ENCODE measurements at regions not wholly inside any gene's neighbourhood (a gene's known extent, or its start where the extent isn't known, plus 50 kb on each side); places are given as distances from the start of the nearest gene placed in this dataset.

DNA sequence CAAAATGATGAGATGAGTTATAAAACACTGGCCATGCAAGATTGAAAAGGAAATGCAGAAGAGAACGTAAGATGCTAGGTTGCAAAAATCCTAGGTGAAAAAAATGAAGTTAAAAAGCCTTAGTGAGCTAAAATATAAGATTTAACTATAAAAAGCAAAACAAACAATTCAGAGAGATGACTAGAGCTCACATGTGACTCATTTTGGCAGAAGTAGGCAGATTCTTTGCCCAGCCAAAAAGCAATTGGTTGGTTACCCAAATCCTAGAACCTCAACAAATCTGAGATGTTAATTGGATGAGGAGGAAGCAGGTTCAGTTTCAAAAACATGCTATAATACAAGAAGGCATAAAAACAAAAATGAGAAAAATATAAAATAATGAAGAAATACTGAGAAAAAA is 249.1 kb downstream of the OGFRL1 start:
- SMC1A ChIA-PET (ENCODE audit: uncharacterized antibody, unreplicated experiment) = interaction anchor here (0.7 to 2.7 kb wide), 4 partner anchors 10 to 546 kb away, joined by 3 to 11 read pairs (median 4); no protein-coding TSS in a partner anchor
- Histone ChIP-seq H3K27ac (ENCODE audit: control insufficient read depth, insufficient read depth) (no peak overlapping the region), H3K79me2 (ENCODE audit: control insufficient read depth, insufficient read depth, low read length) (no peaks in the 10 kb centered on the region), H2AFZ (ENCODE audit: control insufficient read depth, low read depth, low read length) (no peak overlapping the region), H3K4me1 (ENCODE audit: control insufficient read depth, insufficient read depth, low read length) (no peaks in the 10 kb centered on the region), H3K9ac (ENCODE audit: control insufficient read depth, insufficient read depth, low read length) (no peak overlapping the region), H3K4me2 (ENCODE audit: control insufficient read depth, insufficient read depth) (no peak overlapping the region), H3K27me3 (replicated peaks in 1 of 2; ENCODE audit: control insufficient read depth in 2 of 2, insufficient read depth in 2 of 2, low read length in 1 of 2) (no peaks in the 10 kb centered on the region), H3K4me3 (no peak overlapping the region), H3K9me3 (replicated peaks; ENCODE audit: control insufficient read depth, insufficient read depth, low read length) (no peaks in the 10 kb centered on the region), H4K20me1 (ENCODE audit: control insufficient read depth, insufficient read depth) (no peaks in the 10 kb centered on the region), H3K36me3 (ENCODE audit: control insufficient read depth in 2 of 2, insufficient read depth in 2 of 2, low read length in 1 of 2) (no peaks in the 10 kb centered on the region)
- ATAC-seq (no peak), DNase-seq (ENCODE audit: low read depth, low spot score) (no peak), FAIRE-seq (no peak)
- CTCF ChIA-PET = interaction anchor here (0.9 to 1.4 kb wide), 2 partner anchors 10 to 1789 kb away, joined by 3 to 5 read pairs; no protein-coding TSS in a partner anchor
- 5% methylated on average over 1 of the region's 1 CpG for WGBS (ENCODE audit: insufficient coverage, insufficient replicate concordance, low lambda C conversion rate, missing lambda C conversion rate)
- POLR2A ChIA-PET = no interaction called here
- BruUV-seq (replicated peaks) = no TSS peak
- in situ Hi-C loops (cut with MboI) (no loop called here), intact Hi-C loops (cut with micrococcal nuclease; ENCODE audit: unreplicated experiment) (no loop called here)
- RAD21 ChIA-PET (ENCODE audit: unreplicated experiment) = no interaction called here
- no peak for TF ChIP-seq POU2F2 (IDR thresholded peaks at IDR 0.05; ENCODE audit: borderline replicate concordance, low read depth, low read length)
- no peak for TF ChIP-seq RAD21 (IDR thresholded peaks at IDR 0.05; ENCODE audit: insufficient read depth, low read depth, low read length)
- TF ChIP-seq ETV6 (conservative IDR thresholded peaks at IDR 0.05 in 1 of 2, IDR thresholded peaks at IDR 0.05 in 1 of 2; ENCODE audit: borderline replicate concordance in 1 of 2, low read depth in 1 of 2) = no peak
- TF ChIP-seq MYC (IDR thresholded peaks at IDR 0.05; ENCODE audit: insufficient read depth, insufficient read length, insufficient replicate concordance, low read length, severe bottlenecking) = no peak
- TF ChIP-seq, protein P1, sequence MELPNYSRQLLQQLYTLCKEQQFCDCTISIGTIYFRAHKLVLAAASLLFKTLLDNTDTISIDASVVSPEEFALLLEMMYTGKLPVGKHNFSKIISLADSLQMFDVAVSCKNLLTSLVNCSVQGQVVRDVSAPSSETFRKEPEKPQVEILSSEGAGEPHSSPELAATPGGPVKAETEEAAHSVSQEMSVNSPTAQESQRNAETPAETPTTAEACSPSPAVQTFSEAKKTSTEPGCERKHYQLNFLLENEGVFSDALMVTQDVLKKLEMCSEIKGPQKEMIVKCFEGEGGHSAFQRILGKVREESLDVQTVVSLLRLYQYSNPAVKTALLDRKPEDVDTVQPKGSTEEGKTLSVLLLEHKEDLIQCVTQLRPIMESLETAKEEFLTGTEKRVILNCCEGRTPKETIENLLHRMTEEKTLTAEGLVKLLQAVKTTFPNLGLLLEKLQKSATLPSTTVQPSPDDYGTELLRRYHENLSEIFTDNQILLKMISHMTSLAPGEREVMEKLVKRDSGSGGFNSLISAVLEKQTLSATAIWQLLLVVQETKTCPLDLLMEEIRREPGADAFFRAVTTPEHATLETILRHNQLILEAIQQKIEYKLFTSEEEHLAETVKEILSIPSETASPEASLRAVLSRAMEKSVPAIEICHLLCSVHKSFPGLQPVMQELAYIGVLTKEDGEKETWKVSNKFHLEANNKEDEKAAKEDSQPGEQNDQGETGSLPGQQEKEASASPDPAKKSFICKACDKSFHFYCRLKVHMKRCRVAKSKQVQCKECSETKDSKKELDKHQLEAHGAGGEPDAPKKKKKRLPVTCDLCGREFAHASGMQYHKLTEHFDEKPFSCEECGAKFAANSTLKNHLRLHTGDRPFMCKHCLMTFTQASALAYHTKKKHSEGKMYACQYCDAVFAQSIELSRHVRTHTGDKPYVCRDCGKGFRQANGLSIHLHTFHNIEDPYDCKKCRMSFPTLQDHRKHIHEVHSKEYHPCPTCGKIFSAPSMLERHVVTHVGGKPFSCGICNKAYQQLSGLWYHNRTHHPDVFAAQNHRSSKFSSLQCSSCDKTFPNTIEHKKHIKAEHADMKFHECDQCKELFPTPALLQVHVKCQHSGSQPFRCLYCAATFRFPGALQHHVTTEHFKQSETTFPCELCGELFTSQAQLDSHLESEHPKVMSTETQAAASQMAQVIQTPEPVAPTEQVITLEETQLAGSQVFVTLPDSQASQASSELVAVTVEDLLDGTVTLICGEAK (IDR thresholded peaks at IDR 0.05; ENCODE audit: borderline replicate concordance) = no peak
- no peak for TF ChIP-seq ASH2L (IDR thresholded peaks at IDR 0.05; ENCODE audit: borderline replicate concordance, low read depth)
- TF ChIP-seq, protein P2, sequence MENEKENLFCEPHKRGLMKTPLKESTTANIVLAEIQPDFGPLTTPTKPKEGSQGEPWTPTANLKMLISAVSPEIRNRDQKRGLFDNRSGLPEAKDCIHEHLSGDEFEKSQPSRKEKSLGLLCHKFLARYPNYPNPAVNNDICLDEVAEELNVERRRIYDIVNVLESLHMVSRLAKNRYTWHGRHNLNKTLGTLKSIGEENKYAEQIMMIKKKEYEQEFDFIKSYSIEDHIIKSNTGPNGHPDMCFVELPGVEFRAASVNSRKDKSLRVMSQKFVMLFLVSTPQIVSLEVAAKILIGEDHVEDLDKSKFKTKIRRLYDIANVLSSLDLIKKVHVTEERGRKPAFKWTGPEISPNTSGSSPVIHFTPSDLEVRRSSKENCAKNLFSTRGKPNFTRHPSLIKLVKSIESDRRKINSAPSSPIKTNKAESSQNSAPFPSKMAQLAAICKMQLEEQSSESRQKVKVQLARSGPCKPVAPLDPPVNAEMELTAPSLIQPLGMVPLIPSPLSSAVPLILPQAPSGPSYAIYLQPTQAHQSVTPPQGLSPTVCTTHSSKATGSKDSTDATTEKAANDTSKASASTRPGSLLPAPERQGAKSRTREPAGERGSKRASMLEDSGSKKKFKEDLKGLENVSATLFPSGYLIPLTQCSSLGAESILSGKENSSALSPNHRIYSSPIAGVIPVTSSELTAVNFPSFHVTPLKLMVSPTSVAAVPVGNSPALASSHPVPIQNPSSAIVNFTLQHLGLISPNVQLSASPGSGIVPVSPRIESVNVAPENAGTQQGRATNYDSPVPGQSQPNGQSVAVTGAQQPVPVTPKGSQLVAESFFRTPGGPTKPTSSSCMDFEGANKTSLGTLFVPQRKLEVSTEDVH (IDR thresholded peaks at IDR 0.05; ENCODE audit: low read depth, partially characterized antibody) = no peak
- no peak for TF ChIP-seq GATAD2B (conservative IDR thresholded peaks at IDR 0.05; ENCODE audit: low read depth)
- TF ChIP-seq EED (IDR thresholded peaks at IDR 0.05; ENCODE audit: low read depth) = no peak
- TF ChIP-seq, protein P3, sequence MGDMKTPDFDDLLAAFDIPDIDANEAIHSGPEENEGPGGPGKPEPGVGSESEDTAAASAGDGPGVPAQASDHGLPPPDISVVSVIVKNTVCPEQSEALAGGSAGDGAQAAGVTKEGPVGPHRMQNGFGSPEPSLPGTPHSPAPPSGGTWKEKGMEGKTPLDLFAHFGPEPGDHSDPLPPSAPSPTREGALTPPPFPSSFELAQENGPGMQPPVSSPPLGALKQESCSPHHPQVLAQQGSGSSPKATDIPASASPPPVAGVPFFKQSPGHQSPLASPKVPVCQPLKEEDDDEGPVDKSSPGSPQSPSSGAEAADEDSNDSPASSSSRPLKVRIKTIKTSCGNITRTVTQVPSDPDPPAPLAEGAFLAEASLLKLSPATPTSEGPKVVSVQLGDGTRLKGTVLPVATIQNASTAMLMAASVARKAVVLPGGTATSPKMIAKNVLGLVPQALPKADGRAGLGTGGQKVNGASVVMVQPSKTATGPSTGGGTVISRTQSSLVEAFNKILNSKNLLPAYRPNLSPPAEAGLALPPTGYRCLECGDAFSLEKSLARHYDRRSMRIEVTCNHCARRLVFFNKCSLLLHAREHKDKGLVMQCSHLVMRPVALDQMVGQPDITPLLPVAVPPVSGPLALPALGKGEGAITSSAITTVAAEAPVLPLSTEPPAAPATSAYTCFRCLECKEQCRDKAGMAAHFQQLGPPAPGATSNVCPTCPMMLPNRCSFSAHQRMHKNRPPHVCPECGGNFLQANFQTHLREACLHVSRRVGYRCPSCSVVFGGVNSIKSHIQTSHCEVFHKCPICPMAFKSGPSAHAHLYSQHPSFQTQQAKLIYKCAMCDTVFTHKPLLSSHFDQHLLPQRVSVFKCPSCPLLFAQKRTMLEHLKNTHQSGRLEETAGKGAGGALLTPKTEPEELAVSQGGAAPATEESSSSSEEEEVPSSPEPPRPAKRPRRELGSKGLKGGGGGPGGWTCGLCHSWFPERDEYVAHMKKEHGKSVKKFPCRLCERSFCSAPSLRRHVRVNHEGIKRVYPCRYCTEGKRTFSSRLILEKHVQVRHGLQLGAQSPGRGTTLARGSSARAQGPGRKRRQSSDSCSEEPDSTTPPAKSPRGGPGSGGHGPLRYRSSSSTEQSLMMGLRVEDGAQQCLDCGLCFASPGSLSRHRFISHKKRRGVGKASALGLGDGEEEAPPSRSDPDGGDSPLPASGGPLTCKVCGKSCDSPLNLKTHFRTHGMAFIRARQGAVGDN (IDR thresholded peaks at IDR 0.05) = no peak
- no peak for TF ChIP-seq SIX5 (IDR thresholded peaks at IDR 0.05; ENCODE audit: low read depth, low read length, severe bottlenecking)
- TF ChIP-seq ZNF207 (IDR thresholded peaks at IDR 0.05; ENCODE audit: borderline replicate concordance) = no peak
- TF ChIP-seq BMI1 (IDR thresholded peaks at IDR 0.05; ENCODE audit: borderline replicate concordance) = no peak
